Suprapubic skin (tissue), 4 donors: ENCODE measurements at regions not wholly inside any gene's neighbourhood (a gene's known extent, or its start where the extent isn't known, plus 50 kb on each side); places are given as distances from the start of the nearest gene placed in this dataset.

Experiments used
- DNase-seq, 2 donors: peaks; one replicate each; pipeline ENCODE4 v3.0.0-alpha.2; 2019; ENCODE audit warnings: low spot score in 2 of 2
- H3K27ac ChIP-seq: fragments of 200-600 bp; sonication (generic); one replicate; pipeline ENCODE4 v1.5.1; 2019
- H3K27me3 ChIP-seq: fragments of 200-600 bp; sonication (generic); one replicate; pipeline ENCODE4 v1.5.1; 2019
- H3K36me3 ChIP-seq: fragments of 200-600 bp; sonication (generic); one replicate; pipeline ENCODE4 v1.5.1; 2019
- H3K4me1 ChIP-seq: fragments of 200-600 bp; sonication (generic); one replicate; pipeline ENCODE4 v1.5.1; 2019
- H3K4me3 ChIP-seq: fragments of 200-600 bp; sonication (generic); one replicate; pipeline ENCODE4 v1.5.1; 2019; ENCODE audit warnings: mild to moderate bottlenecking
- H3K9me3 ChIP-seq: fragments of 200-600 bp; sonication (generic); one replicate; pipeline ENCODE4 v1.5.1; 2019
- CTCF ChIP-seq, 2 donors: fragments of 200-600 bp in 1 of 2; fragments of 450-650 bp in 1 of 2; sonication (generic) in 1 of 2; IDR thresholded peaks; one replicate each; pipeline ENCODE4 v1.5.1; 2016 to 2019; ENCODE audit warnings: antibody characterized with exemption in 2 of 2, mild to moderate bottlenecking in 1 of 2, moderate library complexity in 1 of 2
- EP300 ChIP-seq: sonication (generic); formaldehyde crosslinking; IDR thresholded peaks from one replicate; pipeline ENCODE4 v1.6.1; 2017; ENCODE audit warnings: antibody characterized with exemption
- POLR2A ChIP-seq, 2 donors: fragments of 450-650 bp; IDR thresholded peaks; one replicate each; pipeline ENCODE4 v1.6.1; 2017; ENCODE audit warnings: antibody characterized with exemption in 2 of 2, mild to moderate bottlenecking in 2 of 2, moderate library complexity in 2 of 2
- POLR2AphosphoS5 ChIP-seq, 3 donors: sonication (generic); formaldehyde crosslinking; IDR thresholded peaks; one replicate each; pipeline ENCODE4 v1.6.1; 2017; ENCODE audit warnings: antibody characterized with exemption in 3 of 3
- WGBS: methylation state at CpG from one replicate; pipeline ENCODE4 v1.1.5; 2018; 5-methylcytosine and 5-hydroxymethylcytosine counted together

GRCh38 chr16:87131061-87131995, 185.9 kb downstream of the C16orf95 start:
- Histone ChIP-seq H3K27me3 (peaks cover 12% of the 10 kb centered on the region), H3K27ac (no peak overlapping the region), H3K4me1 (peaks cover 15% of the 10 kb centered on the region), H3K9me3 (no peaks in the 10 kb centered on the region), H3K4me3 (no peak overlapping the region), H3K36me3 (no peaks in the 10 kb centered on the region)
- no peak for DNase-seq
- WGBS, result 81% methylated on average over 16 of the region's 16 CpGs
- TF ChIP-seq CTCF (IDR thresholded peaks at IDR 0.05) (no peak), EP300 (no peak), POLR2A (IDR thresholded peaks at IDR 0.05) (no peak), POLR2AphosphoS5 (IDR thresholded peaks at IDR 0.05) (no peak)

- H3K36me3 ChIP-seq, result no peaks in the 10 kb centered on the region
- H3K9me3 ChIP-seq, result no peaks in the 10 kb centered on the region
- TF ChIP-seq POLR2A (IDR thresholded peaks at IDR 0.05) (no peak), POLR2AphosphoS5 (IDR thresholded peaks at IDR 0.05) (no peak), CTCF (IDR thresholded peaks at IDR 0.05) (no peak), EP300 (no peak)
- peaks cover 9% of the 10 kb centered on the region for H3K4me1 ChIP-seq
- WGBS, result 62% methylated on average over 6 of the region's 6 CpGs
- H3K27ac ChIP-seq, result no peak overlapping the region
- DNase-seq, result no peak
- peaks cover 9% of the 10 kb centered on the region for H3K27me3 ChIP-seq
- H3K4me3 ChIP-seq, result no peak overlapping the region
Measured at GRCh38 chr16:87131996-87132345, 185.2 kb downstream of the C16orf95 start.

GRCh38 chr16:87132361-87133014, 184.7 kb downstream of the C16orf95 start:
- Histone ChIP-seq H3K27me3 (peaks cover 6% of the 10 kb centered on the region), H3K4me3 (no peak overlapping the region), H3K27ac (peak overlapping the region; percentile 31), H3K36me3 (no peaks in the 10 kb centered on the region), H3K9me3 (no peaks in the 10 kb centered on the region), H3K4me1 (peaks cover 4% of the 10 kb centered on the region)
- WGBS, result 41% methylated on average over 20 of the region's 20 CpGs
- TF ChIP-seq POLR2A (IDR thresholded peaks at IDR 0.05) (no peak), CTCF (IDR thresholded peaks at IDR 0.05) (no peak), EP300 (no peak), POLR2AphosphoS5 (IDR thresholded peaks at IDR 0.05) (no peak)
- DNase-seq, result no peak

GRCh38 chr16:87133112-87133850, 183.9 kb downstream of the C16orf95 start:
- Histone ChIP-seq H3K27me3 (no peaks in the 10 kb centered on the region), H3K4me1 (peaks cover 3% of the 10 kb centered on the region), H3K36me3 (no peaks in the 10 kb centered on the region), H3K4me3 (no peak overlapping the region), H3K9me3 (no peaks in the 10 kb centered on the region), H3K27ac (peak overlapping the region; percentile 31)
- no peak for DNase-seq
- 87% methylated on average over 21 of the region's 21 CpGs for WGBS
- TF ChIP-seq POLR2AphosphoS5 (IDR thresholded peaks at IDR 0.05), result no peak
- TF ChIP-seq POLR2A (IDR thresholded peaks at IDR 0.05), result no peak
- TF ChIP-seq EP300, result no peak
- TF ChIP-seq CTCF (IDR thresholded peaks at IDR 0.05), result no peak
